ENCODE measurements at regions not wholly inside any gene's neighbourhood (a gene's known extent, or its start where the extent isn't known, plus 50 kb on each side); places are given as distances from the start of the nearest gene placed in this dataset.
"Not testable (repeated sequence)": the region's sequence is repeated elsewhere in the genome, so short reads cannot be mapped to it uniquely, and the experiment has no call there.

GRCh38 chr6:79403086-79403485, 134.1 kb downstream of the LCA5 start:
- Histone ChIP-seq H3K4ac (ENCODE audit: low read depth, low read length) (no peak overlapping the region), H3K27ac (ENCODE audit: low read depth, low read length) (no peak overlapping the region), H3K79me1 (ENCODE audit: low read length) (no peaks in the 10 kb centered on the region), H3K4me2 (ENCODE audit: low read length) (no peak overlapping the region), H2AK5ac (ENCODE audit: low read length) (no peak overlapping the region), H3K4me3 (ENCODE audit: low read length) (no peak overlapping the region), H3K27me3 (ENCODE audit: insufficient read depth, low read length, poor library complexity) (no peaks in the 10 kb centered on the region), H3K18ac (ENCODE audit: low read length) (no peak overlapping the region), H3K4me1 (ENCODE audit: control insufficient read depth, low read depth, low read length) (no peaks in the 10 kb centered on the region), H3K79me2 (ENCODE audit: control insufficient read depth, insufficient read depth, low read length) (no peaks in the 10 kb centered on the region), H2BK5ac (ENCODE audit: low read length) (no peak overlapping the region), H4K5ac (ENCODE audit: low read length) (no peak overlapping the region), H2BK15ac (replicated peaks; ENCODE audit: low read depth) (no peak overlapping the region), H3K9ac (ENCODE audit: low read length) (no peak overlapping the region), H4K8ac (ENCODE audit: low read depth, low read length) (no peak overlapping the region), H3K56ac (ENCODE audit: low read length) (no peak overlapping the region), H3K36me3 (ENCODE audit: control insufficient read depth, insufficient read depth, low read length) (no peaks in the 10 kb centered on the region), H2BK120ac (ENCODE audit: low read depth, low read length) (no peak overlapping the region), H3K23ac (ENCODE audit: low read length) (no peak overlapping the region)
- no peak for DNase-seq

- Histone ChIP-seq H2AK5ac (ENCODE audit: low read length) (no peak overlapping the region), H3K23ac (ENCODE audit: low read length) (no peak overlapping the region), H3K27ac (ENCODE audit: low read depth, low read length) (no peak overlapping the region), H3K56ac (ENCODE audit: low read length) (no peak overlapping the region), H3K4me2 (ENCODE audit: low read length) (no peak overlapping the region), H2BK120ac (ENCODE audit: low read depth, low read length) (no peak overlapping the region), H3K4me3 (ENCODE audit: low read length) (no peak overlapping the region), H3K36me3 (ENCODE audit: control insufficient read depth, insufficient read depth, low read length) (no peaks in the 10 kb centered on the region), H3K9ac (ENCODE audit: low read length) (no peak overlapping the region), H4K5ac (ENCODE audit: low read length) (no peak overlapping the region), H3K79me2 (ENCODE audit: control insufficient read depth, insufficient read depth, low read length) (no peaks in the 10 kb centered on the region), H3K79me1 (ENCODE audit: low read length) (no peaks in the 10 kb centered on the region), H2BK15ac (replicated peaks; ENCODE audit: low read depth) (no peak overlapping the region), H3K27me3 (ENCODE audit: insufficient read depth, low read length, poor library complexity) (no peaks in the 10 kb centered on the region), H2BK5ac (ENCODE audit: low read length) (no peak overlapping the region), H3K4me1 (ENCODE audit: control insufficient read depth, low read depth, low read length) (no peaks in the 10 kb centered on the region), H3K18ac (ENCODE audit: low read length) (no peak overlapping the region), H4K8ac (ENCODE audit: low read depth, low read length) (no peak overlapping the region), H3K4ac (ENCODE audit: low read depth, low read length) (no peak overlapping the region)
- no peak for DNase-seq
- no CpG with 5 or more reads among the region's 3 CpGs for WGBS (ENCODE audit: extremely low coverage, insufficient coverage, low lambda C conversion rate)
These were observed 137.7 kb downstream of the LCA5 start for GRCh38 chr6:79399499-79399898.

GRCh38 chr6:79398617-79399016, 138.6 kb downstream of the LCA5 start:
- H3K4ac ChIP-seq (ENCODE audit: low read depth, low read length); H2BK5ac ChIP-seq (ENCODE audit: low read length); H3K18ac ChIP-seq (ENCODE audit: low read length); H4K8ac ChIP-seq (ENCODE audit: low read depth, low read length); H4K5ac ChIP-seq (ENCODE audit: low read length); DNase-seq; H3K27me3 ChIP-seq (ENCODE audit: insufficient read depth, low read length, poor library complexity); H3K27ac ChIP-seq (ENCODE audit: low read depth, low read length); H2BK120ac ChIP-seq (ENCODE audit: low read depth, low read length); H3K36me3 ChIP-seq (ENCODE audit: control insufficient read depth, insufficient read depth, low read length); H3K9ac ChIP-seq (ENCODE audit: low read length); H3K56ac ChIP-seq (ENCODE audit: low read length); H3K4me2 ChIP-seq (ENCODE audit: low read length); H3K79me2 ChIP-seq (ENCODE audit: control insufficient read depth, insufficient read depth, low read length); H3K4me3 ChIP-seq (ENCODE audit: low read length); H2BK15ac ChIP-seq (replicated peaks; ENCODE audit: low read depth); H3K23ac ChIP-seq (ENCODE audit: low read length); H3K4me1 ChIP-seq (ENCODE audit: control insufficient read depth, low read depth, low read length); H3K79me1 ChIP-seq (ENCODE audit: low read length); H2AK5ac ChIP-seq (ENCODE audit: low read length): not testable (repeated sequence)
- no CpG with 5 or more reads among the region's 2 CpGs for WGBS (ENCODE audit: extremely low coverage, insufficient coverage, low lambda C conversion rate)

GRCh38 chr6:79396625-79397024, 140.6 kb downstream of the LCA5 start:
- Histone ChIP-seq H3K4me1 (ENCODE audit: control insufficient read depth, low read depth, low read length) (no peaks in the 10 kb centered on the region), H3K27ac (ENCODE audit: low read depth, low read length) (no peak overlapping the region), H3K36me3 (ENCODE audit: control insufficient read depth, insufficient read depth, low read length) (no peaks in the 10 kb centered on the region), H2BK15ac (replicated peaks; ENCODE audit: low read depth) (no peak overlapping the region), H3K4me3 (ENCODE audit: low read length) (no peak overlapping the region), H3K79me1 (ENCODE audit: low read length) (no peaks in the 10 kb centered on the region), H2BK120ac (ENCODE audit: low read depth, low read length) (no peak overlapping the region), H4K5ac (ENCODE audit: low read length) (no peak overlapping the region), H2BK5ac (ENCODE audit: low read length) (no peak overlapping the region), H3K79me2 (ENCODE audit: control insufficient read depth, insufficient read depth, low read length) (no peaks in the 10 kb centered on the region), H3K23ac (ENCODE audit: low read length) (no peak overlapping the region), H3K56ac (ENCODE audit: low read length) (no peak overlapping the region), H4K8ac (ENCODE audit: low read depth, low read length) (no peak overlapping the region), H3K18ac (ENCODE audit: low read length) (no peak overlapping the region), H3K9ac (ENCODE audit: low read length) (no peak overlapping the region), H3K27me3 (ENCODE audit: insufficient read depth, low read length, poor library complexity) (no peaks in the 10 kb centered on the region), H3K4me2 (ENCODE audit: low read length) (no peak overlapping the region), H3K4ac (ENCODE audit: low read depth, low read length) (no peak overlapping the region), H2AK5ac (ENCODE audit: low read length) (no peak overlapping the region)
- no CpG with 5 or more reads among the region's 2 CpGs for WGBS (ENCODE audit: extremely low coverage, insufficient coverage, low lambda C conversion rate)
- no peak for DNase-seq

- Histone ChIP-seq H4K8ac (ENCODE audit: low read depth, low read length) (no peak overlapping the region), H3K4me3 (ENCODE audit: low read length) (no peak overlapping the region), H3K27ac (ENCODE audit: low read depth, low read length) (no peak overlapping the region), H3K9ac (ENCODE audit: low read length) (no peak overlapping the region), H3K56ac (ENCODE audit: low read length) (no peak overlapping the region), H3K4me1 (ENCODE audit: control insufficient read depth, low read depth, low read length) (no peaks in the 10 kb centered on the region), H3K27me3 (ENCODE audit: insufficient read depth, low read length, poor library complexity) (no peaks in the 10 kb centered on the region), H4K5ac (ENCODE audit: low read length) (no peak overlapping the region), H3K18ac (ENCODE audit: low read length) (no peak overlapping the region), H3K79me2 (ENCODE audit: control insufficient read depth, insufficient read depth, low read length) (no peaks in the 10 kb centered on the region), H3K4ac (ENCODE audit: low read depth, low read length) (no peak overlapping the region), H3K4me2 (ENCODE audit: low read length) (no peak overlapping the region), H2AK5ac (ENCODE audit: low read length) (no peak overlapping the region), H2BK15ac (replicated peaks; ENCODE audit: low read depth) (no peak overlapping the region), H3K36me3 (ENCODE audit: control insufficient read depth, insufficient read depth, low read length) (no peaks in the 10 kb centered on the region), H3K23ac (ENCODE audit: low read length) (no peak overlapping the region), H2BK5ac (ENCODE audit: low read length) (no peak overlapping the region), H2BK120ac (ENCODE audit: low read depth, low read length) (no peak overlapping the region), H3K79me1 (ENCODE audit: low read length) (no peaks in the 10 kb centered on the region)
- DNase-seq: no peak
- no CpG with 5 or more reads among the region's 3 CpGs for WGBS (ENCODE audit: extremely low coverage, insufficient coverage, low lambda C conversion rate)
These were observed 142.5 kb downstream of the LCA5 start for GRCh38 chr6:79394690-79395089.

GRCh38 chr6:79392094-79392493, 145.1 kb downstream of the LCA5 start:
- Histone ChIP-seq H2AK5ac (ENCODE audit: low read length) (no peak overlapping the region), H3K36me3 (ENCODE audit: control insufficient read depth, insufficient read depth, low read length) (no peaks in the 10 kb centered on the region), H3K4ac (ENCODE audit: low read depth, low read length) (no peak overlapping the region), H3K4me2 (ENCODE audit: low read length) (no peak overlapping the region), H3K56ac (ENCODE audit: low read length) (no peak overlapping the region), H2BK5ac (ENCODE audit: low read length) (no peak overlapping the region), H3K18ac (ENCODE audit: low read length) (no peak overlapping the region), H2BK15ac (replicated peaks; ENCODE audit: low read depth) (no peak overlapping the region), H2BK120ac (ENCODE audit: low read depth, low read length) (no peak overlapping the region), H3K27ac (ENCODE audit: low read depth, low read length) (no peak overlapping the region), H3K23ac (ENCODE audit: low read length) (no peak overlapping the region), H4K5ac (ENCODE audit: low read length) (no peak overlapping the region), H3K79me2 (ENCODE audit: control insufficient read depth, insufficient read depth, low read length) (no peaks in the 10 kb centered on the region), H3K9ac (ENCODE audit: low read length) (no peak overlapping the region), H3K4me1 (ENCODE audit: control insufficient read depth, low read depth, low read length) (no peaks in the 10 kb centered on the region), H3K79me1 (ENCODE audit: low read length) (no peaks in the 10 kb centered on the region), H4K8ac (ENCODE audit: low read depth, low read length) (no peak overlapping the region), H3K27me3 (ENCODE audit: insufficient read depth, low read length, poor library complexity) (no peaks in the 10 kb centered on the region), H3K4me3 (ENCODE audit: low read length) (no peak overlapping the region)
- WGBS (ENCODE audit: extremely low coverage, insufficient coverage, low lambda C conversion rate): no CpG with 5 or more reads among the region's 3 CpGs
- DNase-seq: no peak
